ENCODE measurements at regions not wholly inside any gene's neighbourhood (a gene's known extent, or its start where the extent isn't known, plus 50 kb on each side); places are given as distances from the start of the nearest gene placed in this dataset.

- H2AK5ac ChIP-seq (ENCODE audit: insufficient read length, low read length): no peak overlapping the region
- DNase-seq: no peak
- no peaks in the 10 kb centered on the region for H3K23me2 ChIP-seq (ENCODE audit: insufficient read length, low read depth, low read length, poor library complexity, severe bottlenecking)
- no peak overlapping the region for H3K23ac ChIP-seq (ENCODE audit: insufficient read length, low read depth, low read length)
- H3K4me3 Mint-ChIP-seq: no peak overlapping the region
- no CpG with 5 or more reads among the region's 6 CpGs for WGBS (ENCODE audit: extremely low coverage, insufficient read length, low lambda C conversion rate)
- H3K9ac ChIP-seq (ENCODE audit: extremely low read depth, insufficient read length, low read length): no peak overlapping the region
- H3K27me3 ChIP-seq (ENCODE audit: insufficient read depth, low read length): no peaks in the 10 kb centered on the region
- no peak overlapping the region for H3T11ph ChIP-seq (ENCODE audit: low read length)
- no peak overlapping the region for H4K8ac ChIP-seq (replicated peaks; ENCODE audit: insufficient read length, low read depth, low read length)
- no peaks in the 10 kb centered on the region for H3K4me1 ChIP-seq (ENCODE audit: insufficient read depth, low read length)
- no peak overlapping the region for H2AFZ ChIP-seq (ENCODE audit: low read length)
- no peaks in the 10 kb centered on the region for H3K79me2 ChIP-seq (ENCODE audit: insufficient read depth, low read length)
- no peaks in the 10 kb centered on the region for H3K9me3 Mint-ChIP-seq
- no peak overlapping the region for H3K27ac ChIP-seq (ENCODE audit: insufficient read length, low read depth, low read length)
- H4K5ac ChIP-seq (ENCODE audit: insufficient read length, low read depth, low read length): no peak overlapping the region
- H3K79me1 ChIP-seq (ENCODE audit: insufficient read depth, low read depth, low read length, poor library complexity, severe bottlenecking): no peaks in the 10 kb centered on the region
- no peaks in the 10 kb centered on the region for H3K4me1 Mint-ChIP-seq
- no peaks in the 10 kb centered on the region; a peak in 1 of 7 replicates for H3K36me3 Mint-ChIP-seq (ENCODE audit: insufficient read depth in 1 of 3, low read depth in 3 of 3)
- no peaks in the 10 kb centered on the region for H3K9me3 ChIP-seq (ENCODE audit: control insufficient read depth, low read depth, low read length)
- H2BK20ac ChIP-seq (ENCODE audit: low read depth, low read length, poor library complexity, severe bottlenecking): no peak overlapping the region
- no peaks in the 10 kb centered on the region for H4K20me1 ChIP-seq (ENCODE audit: control insufficient read depth, insufficient read depth, insufficient read length)
- H3K4ac ChIP-seq (ENCODE audit: low read depth, low read length): no peak overlapping the region
- H2BK120ac ChIP-seq (ENCODE audit: low read depth, low read length, poor library complexity, severe bottlenecking): no peak overlapping the region
- no peak overlapping the region for H3K27ac Mint-ChIP-seq
- H3K4me2 ChIP-seq (ENCODE audit: insufficient read depth, insufficient read length, low read length): no peak overlapping the region
- H3K14ac ChIP-seq (ENCODE audit: insufficient read depth, low read length): no peak overlapping the region
- no peaks in the 10 kb centered on the region; the same call in 1 of the 2 replicates for H3K27me3 Mint-ChIP-seq (ENCODE audit: low read depth)
- H2BK5ac ChIP-seq (ENCODE audit: insufficient read length, low read length): no peak overlapping the region
- H3K56ac ChIP-seq (ENCODE audit: insufficient read length, low read depth, low read length): no peak overlapping the region
- H2BK12ac ChIP-seq (ENCODE audit: insufficient read length, low read depth, low read length): no peak overlapping the region
- TF ChIP-seq CTCF (conservative IDR thresholded peaks at IDR 0.05): no peak
- H4K91ac ChIP-seq (ENCODE audit: insufficient read length, low read depth, low read length): no peak overlapping the region
- no peak overlapping the region for H2BK15ac ChIP-seq (ENCODE audit: low read depth, low read length)
- H3K18ac ChIP-seq (ENCODE audit: insufficient read length, low read depth, low read length): no peak overlapping the region
Observed at GRCh38 chr11:106208760-106209159, 131.3 kb downstream of the AASDHPPT start.

Data from H9 (cell line).